ENCODE measurements at regions not wholly inside any gene's neighbourhood (a gene's known extent, or its start where the extent isn't known, plus 50 kb on each side); places are given as distances from the start of the nearest gene placed in this dataset.

GRCh38 chr14:82536566-82536965 lies 1002.9 kb upstream of the SEL1L start:
- TF ChIP-seq POLR2A (IDR thresholded peaks at IDR 0.05; ENCODE audit: low read depth, low read length) = no peak
- no peak for TF ChIP-seq POLR2AphosphoS5 (IDR thresholded peaks at IDR 0.05; ENCODE audit: low read depth, low read length)
- TF ChIP-seq SPI1 (IDR thresholded peaks at IDR 0.05; ENCODE audit: low read depth, low read length) = no peak
- TF ChIP-seq TAF1 (IDR thresholded peaks at IDR 0.05; ENCODE audit: low read depth, low read length) = no peak
- TF ChIP-seq PAX5 (IDR thresholded peaks at IDR 0.05; ENCODE audit: insufficient read depth, low read length, severe bottlenecking) = no peak
- no peak for TF ChIP-seq POU2F2 (IDR thresholded peaks at IDR 0.05; ENCODE audit: low read depth, low read length)

All from GM12891 (cell line).